NCI-H2081 treated with DMSO at 0.1 percent for 48 hours (cell line): ENCODE measurements at regions not wholly inside any gene's neighbourhood (a gene's known extent, or its start where the extent isn't known, plus 50 kb on each side); places are given as distances from the start of the nearest gene placed in this dataset.
"Not testable (repeated sequence)": the region's sequence is repeated elsewhere in the genome, so short reads cannot be mapped to it uniquely, and the experiment has no call there.

ENCODE experiments used
- DNase-seq: peaks from one replicate; lab custom pipeline; 2025; lab: John Stamatoyannopoulos, UW

DNA sequence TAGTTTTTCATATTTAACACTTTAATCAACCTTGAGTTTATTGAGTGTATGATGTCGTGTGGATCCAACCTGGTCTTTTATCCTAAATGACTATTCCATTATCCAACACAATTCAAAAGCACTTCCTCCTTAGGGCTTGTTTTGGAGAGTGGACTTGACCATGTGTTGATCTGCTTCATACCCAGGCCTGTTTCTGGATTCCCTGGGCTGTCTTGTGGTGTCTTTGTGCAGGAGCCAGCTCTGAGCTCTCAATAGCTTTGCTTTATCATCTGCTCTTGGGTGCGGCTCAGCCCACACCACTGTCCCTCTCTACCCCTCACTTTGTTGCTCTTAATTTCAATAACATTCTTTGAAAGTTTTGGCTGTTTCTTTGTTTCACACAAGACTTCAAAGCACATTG is 70.9 kb upstream of the CHST15 start:
- no peak for DNase-seq

DNA sequence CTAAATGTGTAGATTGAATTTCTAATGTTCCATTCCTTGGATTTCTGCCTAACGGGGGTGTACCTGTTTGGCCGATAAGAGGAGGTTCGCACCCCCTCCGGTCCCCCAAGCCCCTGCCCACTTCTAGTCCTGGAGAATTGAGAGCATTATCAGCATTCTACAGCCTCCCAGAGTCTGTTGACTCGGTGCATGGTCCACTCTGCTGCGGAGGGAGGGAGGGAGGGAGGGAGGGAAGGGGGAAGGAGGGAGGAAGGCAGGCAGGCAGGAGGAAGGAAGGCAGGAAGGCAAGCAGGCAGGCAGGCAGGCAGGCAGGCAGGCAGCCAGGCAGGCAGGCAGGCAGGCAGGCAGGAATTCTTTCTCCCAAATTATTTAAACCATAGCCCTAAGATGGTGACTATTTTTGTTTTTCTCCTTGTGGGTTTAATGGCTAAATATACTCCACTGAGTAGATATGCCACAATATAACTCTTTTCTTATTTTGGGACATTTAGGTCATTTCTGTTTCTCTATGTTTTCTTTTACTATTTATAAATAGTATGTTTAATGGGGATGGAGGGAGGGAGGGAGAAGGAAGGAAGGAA is 69.5 kb upstream of the CHST15 start:
- no peak for DNase-seq

DNA sequence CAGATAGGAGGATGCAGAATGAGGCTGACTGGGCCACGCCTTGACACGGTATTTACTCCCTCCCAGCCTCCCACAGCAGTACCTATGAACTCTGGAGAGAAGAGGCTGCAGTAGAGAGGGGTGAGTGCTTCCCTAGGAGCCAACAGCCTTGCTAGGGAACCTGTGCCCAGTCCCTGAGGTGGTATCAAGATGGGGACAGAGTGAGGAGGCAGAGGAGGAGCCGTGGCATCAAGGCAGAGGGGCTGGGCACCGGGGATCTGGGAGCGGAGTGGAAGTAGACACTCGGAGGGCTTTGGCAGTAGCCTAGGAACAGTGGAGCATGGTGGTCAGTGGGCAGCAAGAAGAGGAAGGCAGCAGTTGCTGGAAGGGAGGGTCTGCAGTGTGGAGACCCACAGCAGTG is 68.7 kb upstream of the CHST15 start:
- no peak for DNase-seq

DNA sequence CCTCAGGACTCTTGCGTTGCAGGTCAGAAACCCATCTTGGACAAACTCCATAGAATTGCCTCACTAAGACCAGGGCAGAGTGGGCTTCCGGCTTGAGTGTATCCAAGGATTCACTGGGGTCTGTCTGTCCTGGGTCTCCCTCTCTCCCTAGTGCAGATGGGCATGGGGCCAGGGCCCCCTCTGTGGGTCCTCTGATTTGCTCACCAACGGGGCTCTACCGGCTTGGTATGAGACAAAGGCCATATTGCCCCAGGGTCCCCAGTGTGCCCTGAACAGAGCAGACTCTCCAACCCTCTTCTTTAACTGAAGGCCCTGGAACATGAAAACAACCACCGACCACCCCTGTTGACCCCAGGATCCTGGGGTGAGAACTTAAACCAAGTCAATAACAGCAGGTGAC is 68.2 kb upstream of the CHST15 start:
- DNase-seq: no peak

DNA sequence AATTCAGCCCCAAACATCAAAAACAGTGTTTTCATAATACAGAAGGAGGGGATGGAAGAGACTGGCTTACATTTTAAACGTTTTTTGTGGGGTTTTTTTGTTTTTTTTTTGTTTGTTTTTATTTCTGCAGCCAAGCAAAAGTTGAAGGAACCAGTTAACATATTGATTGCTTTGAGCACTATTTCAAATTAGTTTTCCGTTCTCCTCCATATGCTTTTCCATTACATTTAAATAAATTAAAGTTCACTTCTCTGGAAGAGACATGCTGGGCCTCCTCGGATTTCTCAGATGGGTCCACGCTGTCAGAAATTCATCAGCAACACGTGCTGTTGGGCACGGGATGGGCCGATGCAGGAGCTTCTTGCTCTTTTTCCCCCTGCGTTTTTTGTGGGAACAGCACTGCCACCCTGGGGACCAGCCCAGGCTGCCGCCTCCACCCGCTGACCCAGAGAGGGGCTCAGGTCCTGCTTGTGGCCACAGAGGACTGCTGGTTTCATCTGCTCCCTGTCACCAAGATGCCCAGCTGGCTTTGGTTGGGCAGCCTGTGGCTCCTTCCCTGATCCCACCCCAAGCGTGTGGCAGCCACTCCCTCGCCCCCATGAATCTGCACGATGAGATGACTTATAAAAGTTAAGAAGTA is 67.7 kb upstream of the CHST15 start:
- DNase-seq: no peak

DNA sequence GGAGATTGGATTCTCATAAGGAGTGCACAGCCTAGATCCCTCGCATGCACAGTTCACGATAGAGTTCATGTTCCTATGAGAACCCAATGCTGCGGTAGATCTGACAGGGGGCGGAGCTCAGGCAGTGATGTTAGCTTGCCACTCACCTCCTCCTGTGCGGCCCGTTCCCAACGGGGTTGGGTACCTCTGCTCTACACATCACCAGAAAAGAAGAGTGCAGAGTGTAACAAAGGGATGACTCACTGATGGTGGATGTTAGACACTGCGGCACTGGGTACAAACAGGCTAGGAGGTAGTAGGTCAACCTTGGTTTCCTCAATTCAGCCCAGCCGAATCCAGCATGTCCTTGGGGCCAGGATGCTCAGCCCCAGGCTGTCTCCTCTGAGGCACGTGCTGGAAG is 66.8 kb upstream of the CHST15 start:
- no peak for DNase-seq

DNA sequence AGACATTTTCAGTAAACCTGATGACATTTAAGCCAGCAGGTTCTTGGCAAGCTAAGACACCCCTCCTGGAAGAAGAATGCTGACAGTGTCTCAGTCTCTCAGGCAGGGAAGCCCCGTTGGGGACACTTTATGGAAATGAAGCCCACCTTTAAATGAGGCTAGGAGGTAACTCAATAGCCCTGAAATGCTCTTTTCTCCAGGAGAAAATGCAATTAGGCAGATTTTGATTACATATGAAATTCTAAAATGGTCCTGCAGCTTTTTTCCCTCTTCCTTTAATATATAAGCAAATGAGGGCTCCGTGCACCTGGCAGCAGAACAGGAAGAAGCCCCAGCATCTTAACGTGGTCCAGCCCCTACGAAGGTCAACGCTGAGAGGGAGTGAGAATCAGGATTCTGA is 65.8 kb upstream of the CHST15 start:
- no peak for DNase-seq

DNA sequence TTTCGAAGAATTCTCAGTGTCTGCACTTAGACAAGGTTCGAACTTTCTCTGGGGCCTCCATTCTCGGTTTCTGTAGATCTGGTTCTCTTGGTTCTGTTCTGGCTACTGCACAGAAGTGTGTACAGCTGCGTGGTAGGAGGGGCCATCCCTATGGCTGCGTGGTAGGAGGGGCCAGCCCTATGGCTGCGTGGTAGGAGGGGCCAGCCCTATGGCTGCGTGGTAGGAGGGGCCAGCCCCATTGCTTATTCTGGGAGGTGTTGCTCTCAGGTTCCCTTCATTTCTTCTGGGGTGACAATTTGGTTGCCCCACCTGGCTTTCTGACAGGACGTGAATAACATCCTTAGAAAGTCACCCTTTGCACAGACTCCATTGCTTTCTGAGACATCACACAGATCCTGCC is 65.2 kb upstream of the CHST15 start:
- no peak for DNase-seq

DNA sequence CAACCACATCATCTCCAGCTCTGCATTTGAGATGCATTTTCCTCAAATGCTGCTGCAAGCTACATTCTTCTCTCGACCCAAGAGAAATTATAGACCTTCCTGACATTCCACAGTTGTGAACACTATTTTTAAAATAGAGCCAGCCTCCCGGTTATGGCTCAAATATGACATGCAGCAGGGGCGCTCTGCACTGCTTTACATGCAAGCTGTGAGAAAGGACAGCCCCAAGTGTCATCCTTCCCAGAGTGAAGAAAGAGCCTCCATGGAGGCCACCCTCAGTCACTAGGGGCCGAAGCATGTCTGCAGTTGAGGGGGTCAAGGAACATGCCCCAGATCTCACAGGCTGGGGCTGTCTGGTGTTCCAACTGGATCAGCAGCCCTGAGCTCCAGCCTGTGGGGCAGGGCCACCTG is 63.9 kb upstream of the CHST15 start:
- DNase-seq: no peak

DNA sequence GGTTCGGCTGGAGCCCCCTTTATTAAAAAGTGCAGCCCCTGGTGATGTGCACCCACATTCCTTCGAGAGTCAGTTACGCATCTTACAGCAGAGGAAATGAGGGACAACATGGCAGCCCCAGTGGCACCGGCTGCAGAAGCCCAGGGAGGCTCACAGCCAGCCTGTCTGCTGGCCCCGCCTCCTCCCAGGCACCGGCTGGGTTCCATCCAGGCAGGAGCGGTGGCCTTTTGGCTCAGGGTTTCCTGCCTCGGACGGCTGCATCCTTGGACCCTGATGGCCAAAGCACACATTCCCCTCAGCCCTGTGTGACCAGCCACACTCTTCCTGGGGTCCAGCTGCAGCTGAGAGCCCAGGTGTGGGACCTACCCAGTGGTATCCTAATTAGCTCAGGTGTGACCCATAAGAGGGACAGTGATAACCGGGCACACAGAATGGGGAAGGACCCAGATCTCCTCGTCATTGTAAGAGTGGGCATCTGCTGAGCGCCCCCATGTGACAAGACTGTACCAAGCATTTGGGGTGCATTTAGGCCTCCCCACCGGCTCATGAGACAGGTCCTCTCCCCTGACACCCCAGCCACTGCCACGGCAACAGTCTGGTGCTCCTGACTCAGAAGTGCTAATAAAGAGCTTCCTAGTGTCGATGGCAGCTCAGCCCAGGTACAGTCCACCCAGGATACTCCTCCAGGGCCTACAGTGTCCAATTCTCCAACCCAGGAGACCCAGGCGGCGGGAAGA is 63.3 kb upstream of the CHST15 start:
- DNase-seq: no peak

DNA sequence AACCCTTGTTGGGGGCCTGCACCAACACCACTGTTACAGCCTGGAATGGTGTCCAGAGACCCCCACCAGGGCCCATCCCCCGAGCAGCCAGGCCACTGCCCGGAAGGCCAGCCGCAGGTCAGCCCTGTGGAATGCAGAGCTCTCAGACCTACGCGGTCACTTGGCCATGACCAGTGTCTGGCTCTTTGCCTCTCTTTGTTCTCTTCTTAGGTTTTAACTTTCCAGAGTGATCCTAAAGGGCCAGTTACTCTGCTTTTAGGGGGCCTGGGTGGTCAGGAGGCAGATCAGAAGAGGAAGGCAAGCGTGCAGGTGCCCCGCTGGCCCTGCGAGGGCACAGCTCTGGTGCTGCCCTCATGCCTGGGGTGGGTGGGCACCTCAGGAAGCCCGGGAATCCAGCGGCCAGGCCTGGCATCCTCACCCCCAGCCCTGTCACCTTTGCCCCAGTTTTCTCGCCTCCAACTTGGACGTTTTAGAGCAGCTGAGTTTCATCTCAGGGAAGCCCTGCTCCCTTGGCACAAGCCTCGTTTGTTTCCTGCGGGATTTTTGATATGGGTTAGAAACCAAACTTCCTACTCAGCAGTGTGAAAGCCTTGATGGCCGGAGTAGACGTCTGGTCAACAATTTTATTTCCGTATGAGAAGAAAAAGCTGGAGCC is 62.5 kb upstream of the CHST15 start:
- no peak for DNase-seq

DNA sequence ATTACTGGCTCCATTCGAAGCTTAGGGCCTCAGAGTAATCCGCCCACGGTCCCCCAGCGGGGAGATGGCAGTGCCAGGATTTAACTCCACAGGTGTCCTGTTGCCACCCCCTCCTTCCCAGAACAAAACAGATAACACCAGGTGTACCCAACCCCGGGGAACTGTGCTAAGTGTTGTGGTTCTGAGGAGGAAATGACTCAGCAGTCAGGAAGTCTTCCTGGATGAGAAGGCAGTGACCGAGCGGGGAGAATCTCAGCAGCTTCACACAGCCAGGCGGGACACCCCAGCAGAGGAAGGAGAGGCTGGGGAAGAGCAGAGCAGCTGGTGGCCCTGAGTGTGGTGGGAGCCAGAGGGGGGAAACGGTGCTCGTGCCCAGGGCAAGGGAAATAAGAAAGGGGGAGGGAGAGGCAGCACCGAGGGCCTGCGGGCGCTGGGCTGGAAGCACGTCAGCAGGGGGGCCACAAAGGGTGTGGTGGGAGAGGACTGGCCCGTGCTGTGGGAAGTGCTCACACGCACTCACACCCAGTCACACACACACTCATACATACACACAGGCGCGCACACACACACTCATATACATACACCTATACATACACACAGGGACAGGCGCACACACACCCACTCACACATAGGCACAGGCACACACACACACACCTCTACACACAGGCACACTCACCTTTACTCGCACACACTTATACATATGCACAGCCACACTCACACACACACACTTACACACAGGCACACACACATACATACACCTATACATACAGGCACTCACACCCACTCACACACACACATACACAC is 59.8 kb upstream of the CHST15 start:
- peak; percentile 79 for DNase-seq

DNA sequence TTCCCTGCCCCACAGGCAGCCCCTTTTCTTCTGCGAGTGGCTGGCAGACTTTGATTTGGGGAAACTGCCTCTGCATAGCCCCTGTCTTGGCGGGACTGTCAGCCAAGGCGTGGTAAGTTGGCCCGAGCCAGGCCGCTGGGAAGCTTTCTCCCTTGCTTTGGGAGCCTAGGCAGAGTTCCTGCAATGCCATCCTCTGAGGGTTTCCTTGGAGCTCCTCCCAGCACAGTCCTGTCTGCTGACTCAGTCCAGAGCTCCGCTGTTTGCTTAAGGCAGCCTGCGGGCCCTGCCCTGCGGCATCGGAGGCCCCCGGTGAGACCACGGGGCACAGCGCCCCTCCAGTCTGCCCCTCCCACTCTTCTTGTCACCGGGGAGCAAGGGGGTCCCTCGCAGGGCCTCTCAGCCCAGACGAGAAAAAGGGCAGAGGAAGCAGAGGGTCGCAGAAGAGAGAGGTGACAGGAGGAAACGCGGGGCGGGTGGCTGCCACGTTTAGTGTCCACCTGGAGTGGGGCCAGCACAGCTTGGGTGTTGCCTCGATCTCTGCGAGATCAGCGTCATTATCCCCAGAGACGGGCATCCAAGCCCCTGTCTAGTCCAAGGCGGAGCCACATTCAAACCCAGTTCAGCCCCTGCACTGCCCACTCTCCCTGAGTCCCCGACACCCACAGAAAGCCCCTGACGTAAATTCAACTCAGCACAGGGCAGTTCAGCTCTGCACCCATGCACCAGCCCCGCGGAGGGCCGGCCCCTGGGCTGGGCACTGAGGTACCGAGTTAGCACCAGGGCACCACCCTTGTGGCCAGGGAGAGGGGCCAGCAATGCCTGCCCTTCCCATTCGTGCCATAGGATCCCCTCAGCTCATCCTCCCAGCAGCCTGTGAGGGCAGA is 59.0 kb upstream of the CHST15 start:
- DNase-seq: no peak

DNA sequence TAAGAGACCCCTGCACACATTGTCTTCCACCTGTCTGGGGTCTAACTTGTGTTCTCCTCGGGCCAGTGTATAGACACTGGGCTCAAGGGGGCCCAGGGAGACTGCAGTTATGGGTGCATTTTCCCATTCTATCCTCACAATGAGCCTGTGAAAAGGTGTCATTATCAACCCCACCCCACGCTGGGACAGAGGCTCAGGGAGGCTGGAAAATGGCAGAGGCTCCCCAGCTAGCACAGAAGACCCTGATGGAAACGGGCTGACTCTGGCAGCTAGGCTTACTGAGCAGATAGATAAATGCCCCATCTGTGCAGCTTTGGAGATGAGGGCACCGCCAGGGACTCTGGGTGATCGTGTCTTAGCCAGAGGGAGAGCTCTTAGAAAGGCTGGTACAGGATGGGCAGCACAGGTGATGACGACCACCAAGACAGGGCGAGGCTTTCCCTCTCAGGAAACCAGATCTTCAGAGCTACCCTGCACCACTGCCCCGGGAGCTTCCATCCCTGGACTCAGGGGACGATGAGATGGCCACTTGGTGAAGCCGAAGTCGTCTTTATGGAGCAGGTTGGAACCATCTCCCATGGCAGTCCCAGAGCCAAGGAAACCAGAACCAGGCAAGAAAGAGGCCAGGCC is 58.2 kb upstream of the CHST15 start:
- DNase-seq: no peak

DNA sequence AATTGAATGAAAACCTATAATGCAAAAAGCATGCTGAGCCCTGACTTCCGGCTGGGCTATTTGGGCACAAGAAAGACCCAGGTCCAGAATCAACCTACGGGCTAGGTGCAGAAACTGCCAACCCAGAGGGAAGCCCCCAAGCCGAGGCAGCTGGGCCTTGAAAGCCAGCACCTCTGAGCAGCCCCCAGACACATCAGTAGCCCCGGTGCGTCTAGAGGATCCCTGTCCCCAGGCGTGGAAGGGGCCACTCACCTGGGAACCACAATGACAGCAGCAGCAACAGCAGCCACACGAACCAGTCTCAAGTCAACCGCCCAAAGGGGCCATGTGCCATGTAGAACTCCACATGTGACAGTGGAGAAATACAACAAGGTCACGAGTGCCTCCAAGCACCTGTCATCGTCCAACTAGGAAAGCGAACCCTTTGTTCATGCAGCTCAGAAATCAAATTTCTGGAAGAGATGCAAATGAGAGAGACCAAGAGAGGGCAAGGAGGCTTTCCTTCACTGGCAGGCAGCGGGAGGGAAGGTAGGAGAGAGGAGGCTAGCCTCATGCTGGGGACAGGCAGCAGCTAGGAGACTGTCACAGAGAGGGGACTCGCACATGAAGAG is 57.5 kb upstream of the CHST15 start:
- no peak for DNase-seq

DNA sequence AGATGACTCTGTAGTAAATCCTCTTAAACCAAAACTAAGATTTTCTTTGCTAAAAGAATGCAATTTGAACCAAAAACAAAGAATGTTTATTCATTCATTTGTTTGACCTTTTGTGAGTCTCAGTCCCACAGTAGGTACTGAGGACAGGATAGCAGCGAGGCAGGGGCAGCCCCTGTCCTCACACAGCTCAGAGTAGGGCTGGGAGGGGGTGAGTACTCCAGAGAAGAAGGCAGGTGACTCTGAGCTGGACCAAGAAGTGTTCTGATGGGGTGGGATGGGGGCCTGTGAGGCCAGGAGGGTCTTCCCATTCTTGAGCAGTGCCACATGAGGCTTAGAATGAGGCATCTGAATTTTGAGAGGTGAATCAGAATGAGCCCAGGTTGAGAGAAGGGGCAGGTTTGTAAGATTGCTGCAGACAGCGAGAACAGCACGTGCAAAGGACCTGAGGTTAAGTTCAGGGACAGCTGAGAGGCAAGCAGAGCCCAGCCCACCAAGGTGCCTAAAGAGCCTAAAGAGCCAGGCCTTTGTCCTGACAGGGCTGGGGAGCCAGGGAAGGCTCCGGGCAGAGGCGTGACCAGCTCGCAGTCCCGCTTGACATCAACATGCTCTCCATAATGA is 56.9 kb upstream of the CHST15 start:
- no peak for DNase-seq

DNA sequence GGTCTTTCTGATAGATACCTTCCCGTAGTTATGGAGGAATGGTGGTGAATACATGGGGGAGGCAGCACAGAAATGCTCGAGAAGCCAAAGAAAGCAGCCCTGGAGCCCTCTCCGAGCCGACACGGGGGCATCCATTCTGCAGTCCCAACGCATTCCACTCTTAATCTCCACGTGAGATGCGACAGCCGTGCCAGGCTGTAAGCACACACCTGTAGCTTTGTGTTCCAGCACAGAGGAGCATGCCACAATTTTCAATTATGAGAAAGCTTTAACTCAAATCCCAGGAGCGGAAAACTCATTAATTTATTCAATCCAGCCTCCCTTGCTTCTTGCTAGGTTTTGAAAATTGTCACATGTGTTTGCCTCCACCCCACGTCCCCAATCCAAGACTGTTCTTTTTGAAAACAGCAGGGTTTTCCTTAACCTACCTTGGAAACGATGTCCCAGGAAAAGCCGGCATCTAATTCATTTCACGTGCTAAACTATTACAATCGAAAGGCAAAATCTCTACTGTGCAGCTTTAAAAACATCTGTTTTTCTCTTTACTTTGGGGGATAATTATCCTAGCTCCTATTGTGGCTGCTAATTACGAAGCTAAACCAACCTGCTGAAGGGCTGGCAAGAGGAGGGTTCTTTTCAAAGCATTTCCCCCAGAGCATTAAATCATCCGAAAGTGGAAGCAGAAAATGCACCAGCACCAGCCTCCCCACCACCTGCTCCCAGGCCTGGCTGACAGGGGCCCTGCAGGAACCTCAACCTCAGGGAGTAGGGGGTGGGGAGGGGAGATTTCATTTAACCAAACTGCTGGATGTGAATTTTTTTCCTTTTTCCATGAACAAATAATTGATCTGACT is 56.0 kb upstream of the CHST15 start:
- DNase-seq: peak; percentile 91

DNA sequence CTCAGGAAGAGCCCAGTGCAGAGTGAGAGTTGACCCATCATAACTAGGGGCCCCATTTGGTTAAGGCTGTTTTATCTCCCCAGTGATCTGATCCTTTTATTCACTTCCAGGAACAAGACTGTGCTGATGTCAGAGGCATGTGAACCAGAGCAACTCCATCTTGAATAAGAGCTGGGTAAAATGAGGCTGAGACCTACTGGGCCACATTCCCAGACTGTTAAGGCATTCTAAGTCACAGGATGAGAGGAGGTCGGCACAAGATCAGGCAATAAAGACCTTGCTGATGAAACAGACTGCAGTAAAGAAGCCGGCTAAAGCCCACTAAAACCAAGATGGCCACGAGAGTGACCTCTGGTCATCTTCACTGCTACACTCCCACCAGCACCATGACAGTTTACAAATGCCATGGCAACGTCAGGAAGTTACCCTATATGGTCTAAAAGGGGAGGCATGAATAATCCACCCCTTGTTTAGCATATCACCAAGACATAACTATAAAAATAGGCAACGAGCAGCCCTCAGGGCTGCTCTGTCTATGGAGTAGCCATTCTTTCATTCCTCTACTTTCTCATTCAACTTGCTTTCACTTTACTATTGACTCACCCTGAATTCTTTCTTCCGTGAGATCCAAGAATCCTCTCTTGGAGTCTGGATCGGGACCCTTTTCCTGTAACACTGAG is 55.3 kb upstream of the CHST15 start:
- not testable (repeated sequence) for DNase-seq
